Motor neuron (in vitro differentiated cells): ENCODE measurements at regions not wholly inside any gene's neighbourhood (a gene's known extent, or its start where the extent isn't known, plus 50 kb on each side); places are given as distances from the start of the nearest gene placed in this dataset.
A peak's percentile ranks its signal among the peaks of the same experiment; 100 is the strongest.
"Not testable (repeated sequence)": the region's sequence is repeated elsewhere in the genome, so short reads cannot be mapped to it uniquely, and the experiment has no call there.

ENCODE experiments used
- ATAC-seq, 8 experiments: fragments of 200-7000 bp; cut with Tn5 transposase; replicated peaks in 6 of 8; 2 replicates each; pipeline ENCODE4 v1.8.0; 2021; ENCODE audit warnings: mild to moderate bottlenecking in 8 of 8, moderate library complexity in 8 of 8
- H3K27ac ChIP-seq, 2 donors: fragments of 250-450 bp; sonication (Bioruptor Pico); 2 replicates each; pipeline ENCODE4 v1.9.0; 2021; ENCODE audit warnings: antibody characterized with exemption in 2 of 2, mild to moderate bottlenecking in 2 of 2, moderate library complexity in 1 of 2
- H3K4me1 ChIP-seq, 2 donors: fragments of 250-450 bp; sonication (Bioruptor Pico); replicated peaks in 1 of 2; 2 replicates each; pipeline ENCODE4 v1.6.1; 2021; ENCODE audit warnings: antibody characterized with exemption in 2 of 2, mild to moderate bottlenecking in 2 of 2, moderate library complexity in 1 of 2
- H3K4me3 ChIP-seq, 5 donors: fragments of 250-450 bp; sonication (Bioruptor Pico); 2 replicates each; pipeline ENCODE4 v1.9.0; 2021; ENCODE audit warnings: antibody characterized with exemption in 5 of 5, mild to moderate bottlenecking in 5 of 5, moderate library complexity in 4 of 5
- WGBS, 10 experiments: fragments of 450-650 bp; shearing (Covaris generic); methylation state at CpG; one replicate each; pipeline ENCODE4 v1.0.0; 2022; 5-methylcytosine and 5-hydroxymethylcytosine counted together
- in situ Hi-C, 9 experiments: fragments of 400-800 bp; cut with MboI; loops; one replicate each; pipeline ENCODE4 v1.15.0; 2021; ENCODE audit warnings: low sequenced_read_pairs in 9 of 9, low pct_unique_long_range_greater_than_20kb in 2 of 9; ENCODE audit not compliant: unreplicated experiment in 9 of 9

DNA sequence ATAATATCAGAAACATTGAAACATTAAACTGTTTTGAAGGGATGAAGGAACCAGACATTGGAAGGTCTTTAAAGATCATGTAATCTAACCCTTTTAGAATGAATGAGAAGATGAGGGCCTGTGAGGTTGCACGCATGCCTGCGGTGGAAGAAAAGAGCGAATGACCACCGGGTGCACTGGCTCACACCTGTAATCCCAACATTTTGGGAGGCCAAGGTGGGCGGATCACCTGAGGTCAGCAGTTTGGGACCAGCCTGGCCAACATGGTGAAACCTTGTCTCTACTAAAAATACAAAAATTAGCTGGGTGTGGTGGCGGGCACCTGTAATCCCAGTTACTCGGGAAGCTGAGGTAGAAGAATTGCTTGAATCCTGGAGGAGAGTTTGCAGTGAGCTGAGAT is 242.3 kb upstream of the CDH12 start:
- ATAC-seq, H3K4me1 ChIP-seq, H3K27ac ChIP-seq, in situ Hi-C loops, H3K4me3 ChIP-seq: not testable (repeated sequence)
- 0 to 96% (median 79%) methylated on average over 1 to 7 of the region's 7 CpGs; no CpG with 5 or more reads in 1 of the 10 experiments for WGBS, 10 experiments

GRCh38 chr5:23089286-23089685 is 236.1 kb upstream of the CDH12 start:
- in situ Hi-C loops = no loop called here
- ATAC-seq = no peak
- Histone ChIP-seq H3K27ac (no peak overlapping the region), H3K4me1 (no peaks in the 10 kb centered on the region), H3K4me3 (no peak overlapping the region)
- 2 to 100% (median 89%) methylated on average over 2 to 6 of the region's 6 CpGs; no CpG with 5 or more reads in 2 of the 10 experiments for WGBS, 10 experiments

GRCh38 chr5:23084815-23085214 is 231.7 kb upstream of the CDH12 start:
- no peaks in the 10 kb centered on the region for H3K4me1 ChIP-seq
- H3K4me3 ChIP-seq = no peak overlapping the region
- ATAC-seq = peak in 2 of 8 experiments; percentile 30 to 35
- no peak overlapping the region for H3K27ac ChIP-seq
- in situ Hi-C loops = no loop called here
- 0 to 73% (median 59%) methylated on average over 1 to 3 of the region's 3 CpGs; no CpG with 5 or more reads in 2 of the 10 experiments for WGBS, 10 experiments

- H3K4me1 ChIP-seq = no peaks in the 10 kb centered on the region
- no peak for ATAC-seq
- WGBS, 10 experiments = 0 to 100% (median 59%) methylated on average over 1 to 2 of the region's 2 CpGs; no CpG with 5 or more reads in 2 of the 10 experiments
- in situ Hi-C loops = no loop called here
- H3K4me3 ChIP-seq = no peak overlapping the region
- H3K27ac ChIP-seq = no peak overlapping the region
Measured at GRCh38 chr5:23072179-23072578, 219.0 kb upstream of the CDH12 start.

DNA sequence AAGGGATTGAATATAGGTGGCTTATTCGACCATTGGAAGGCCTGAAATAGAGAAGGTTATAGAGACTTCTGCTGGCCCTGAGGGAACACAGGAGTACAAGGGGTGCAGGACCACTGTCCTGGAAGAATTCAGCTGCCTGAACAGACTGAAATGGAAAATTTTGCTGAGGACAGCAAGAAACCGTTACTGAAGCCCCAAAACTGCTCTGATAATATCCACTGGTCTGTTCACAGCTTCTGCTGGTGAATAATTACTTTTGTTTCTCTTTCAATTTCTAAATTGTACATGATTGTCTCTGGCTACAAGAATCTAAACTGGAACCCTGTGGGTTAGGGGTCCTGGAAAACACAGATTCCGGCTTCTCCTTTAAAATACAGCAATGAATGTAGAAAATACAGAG is 218.5 kb upstream of the CDH12 start:
- in situ Hi-C loops = no loop called here
- no peaks in the 10 kb centered on the region for H3K4me1 ChIP-seq
- WGBS, 10 experiments = 0 to 100% (median 80%) methylated on average over 1 to 3 of the region's 3 CpGs; no CpG with 5 or more reads in 1 of the 10 experiments
- no peak overlapping the region for H3K4me3 ChIP-seq
- ATAC-seq = no peak
- H3K27ac ChIP-seq = no peak overlapping the region

GRCh38 chr5:23064710-23065109 is 211.6 kb upstream of the CDH12 start:
- Histone ChIP-seq H3K27ac (no peak overlapping the region), H3K4me1 (no peaks in the 10 kb centered on the region), H3K4me3 (no peak overlapping the region)
- WGBS, 10 experiments = 0 to 100% (median 40%) methylated on average over 1 to 3 of the region's 3 CpGs; no CpG with 5 or more reads in 3 of the 10 experiments
- in situ Hi-C loops = no loop called here
- no peak for ATAC-seq

DNA sequence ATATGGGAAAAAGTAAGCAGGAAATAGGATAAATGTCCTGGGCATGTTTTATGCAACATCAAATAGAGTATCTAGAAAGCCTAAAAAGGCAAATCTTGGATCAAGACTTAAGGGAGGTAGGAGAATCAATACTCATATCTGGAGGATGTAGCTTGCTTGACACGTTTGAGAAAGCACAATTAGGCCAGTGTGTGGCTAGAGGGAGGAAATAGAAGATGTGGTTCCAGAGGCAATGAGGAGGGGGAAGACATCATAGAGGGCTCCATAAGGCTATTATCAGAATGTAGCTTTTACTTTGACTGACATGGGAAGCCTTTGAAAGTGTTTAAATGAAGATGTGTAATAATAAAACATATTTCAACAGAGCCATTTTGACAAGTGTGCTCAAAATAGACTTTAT is 200.7 kb upstream of the CDH12 start:
- H3K4me3 ChIP-seq = no peak overlapping the region
- ATAC-seq = no peak
- 0 to 78% (median 23%) methylated on average over 1 of the region's 1 CpG; no CpG with 5 or more reads in 4 of the 10 experiments for WGBS, 10 experiments
- H3K27ac ChIP-seq = no peak overlapping the region
- H3K4me1 ChIP-seq = no peaks in the 10 kb centered on the region
- in situ Hi-C loops = no loop called here

GRCh38 chr5:23042226-23042625 is 189.1 kb upstream of the CDH12 start:
- peak in 5 of 8 experiments; percentile 29 to 70 (median 59) for ATAC-seq
- H3K27ac ChIP-seq = no peak overlapping the region
- H3K4me1 ChIP-seq = no peaks in the 10 kb centered on the region
- in situ Hi-C loops = no loop called here
- 0 to 71% (median 15%) methylated on average over 1 to 3 of the region's 3 CpGs; no CpG with 5 or more reads in 1 of the 10 experiments for WGBS, 10 experiments
- no peak overlapping the region for H3K4me3 ChIP-seq

DNA sequence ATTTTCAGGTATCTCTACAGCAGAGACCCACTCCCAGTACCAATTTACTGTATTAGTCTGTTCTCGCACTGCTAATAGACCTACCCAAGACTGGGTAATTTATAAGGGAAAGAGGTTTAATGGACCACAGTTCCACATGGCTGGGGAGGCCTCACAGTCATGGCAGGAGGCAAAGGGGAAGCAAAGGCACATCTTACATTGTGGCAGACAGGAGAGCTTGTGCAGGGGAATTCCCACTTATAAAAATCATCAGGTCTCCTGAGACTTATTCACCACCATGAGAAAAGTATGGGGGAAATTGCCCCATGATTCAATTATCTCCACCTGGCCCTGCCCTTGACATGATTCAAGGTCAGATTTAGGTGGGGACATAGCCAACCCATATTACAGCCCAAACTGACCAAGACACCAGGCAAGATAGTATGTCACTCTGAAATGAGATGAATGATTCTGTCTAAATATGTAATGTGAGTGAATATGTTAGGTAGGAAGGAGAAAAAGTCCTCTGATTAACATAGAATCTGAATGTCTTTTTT is 182.5 kb upstream of the CDH12 start:
- 0 to 100% (median 71%) methylated on average over 1 of the region's 1 CpG; no CpG with 5 or more reads in 5 of the 10 experiments for WGBS, 10 experiments
- Histone ChIP-seq H3K27ac (no peak overlapping the region), H3K4me1 (no peaks in the 10 kb centered on the region), H3K4me3 (no peak overlapping the region)
- in situ Hi-C loops = no loop called here
- no peak for ATAC-seq

GRCh38 chr5:23033864-23034263 is 180.7 kb upstream of the CDH12 start:
- WGBS, 10 experiments = 20 to 100% methylated on average over 1 of the region's 1 CpG; no CpG with 5 or more reads in 8 of the 10 experiments
- Histone ChIP-seq H3K4me1 (no peaks in the 10 kb centered on the region), H3K27ac (no peak overlapping the region), H3K4me3 (no peak overlapping the region)
- in situ Hi-C loops = no loop called here
- no peak for ATAC-seq

DNA sequence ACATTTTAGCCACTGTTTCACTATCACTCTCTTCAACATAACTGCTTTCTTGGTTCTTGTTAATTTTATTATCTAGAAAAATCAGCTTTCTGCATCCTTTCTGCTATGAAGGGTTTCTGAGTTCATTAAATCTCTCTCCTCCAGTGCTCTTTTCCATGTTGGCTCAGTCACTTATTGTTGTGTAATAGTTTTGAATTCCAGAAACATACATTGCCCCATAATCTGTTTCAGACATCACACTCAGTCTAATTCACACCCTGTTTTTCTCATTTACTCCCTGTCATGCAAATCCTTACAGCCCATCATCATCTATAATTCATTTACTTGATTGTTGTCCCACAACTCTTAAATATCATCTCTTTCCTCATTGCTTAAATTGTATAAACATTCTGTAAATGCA is 176.1 kb upstream of the CDH12 start:
- Histone ChIP-seq H3K4me1 (peaks cover 0 to 4% of the 10 kb centered on the region in 2 donors), H3K27ac (no peak overlapping the region), H3K4me3 (no peak overlapping the region)
- ATAC-seq = no peak
- in situ Hi-C loops = no loop called here

GRCh38 chr5:23028445-23029021 is 175.4 kb upstream of the CDH12 start:
- H3K27ac ChIP-seq = no peak overlapping the region
- peaks cover 0 to 4% of the 10 kb centered on the region in 2 donors for H3K4me1 ChIP-seq
- in situ Hi-C loops = no loop called here
- WGBS, 10 experiments = 19 to 100% (median 72%) methylated on average over 2 to 3 of the region's 3 CpGs; no CpG with 5 or more reads in 2 of the 10 experiments
- H3K4me3 ChIP-seq = no peak overlapping the region
- ATAC-seq = no peak

- Histone ChIP-seq H3K4me1 (peaks cover 0 to 4% of the 10 kb centered on the region in 2 donors), H3K27ac (no peak overlapping the region), H3K4me3 (no peak overlapping the region)
- WGBS, 10 experiments = 0 to 100% (median 85%) methylated on average over 2 to 4 of the region's 4 CpGs; no CpG with 5 or more reads in 4 of the 10 experiments
- in situ Hi-C loops = no loop called here
- ATAC-seq = no peak
Measured at GRCh38 chr5:23027830-23028229, 174.7 kb upstream of the CDH12 start.

GRCh38 chr5:23027331-23027730 is 174.2 kb upstream of the CDH12 start:
- no peak overlapping the region for H3K27ac ChIP-seq
- no peak for ATAC-seq

More at GRCh38 chr5:23027331-23027730, 174.2 kb upstream of the CDH12 start:
- Histone ChIP-seq H3K4me3 (no peak overlapping the region), H3K4me1 (peaks cover 0 to 4% of the 10 kb centered on the region in 2 donors)
- 0 to 100% (median 100%) methylated on average over 2 of the region's 2 CpGs; no CpG with 5 or more reads in 7 of the 10 experiments for WGBS, 10 experiments
- in situ Hi-C loops = no loop called here
